WERI-Rb-1 (cell line): ENCODE measurements at regions not wholly inside any gene's neighbourhood (a gene's known extent, or its start where the extent isn't known, plus 50 kb on each side); places are given as distances from the start of the nearest gene placed in this dataset.

Experiments used
- DNase-seq: peaks from one replicate; pipeline ENCODE4 v3.0.0-alpha.2; 2020
- H3K27ac ChIP-seq: fragments of 250-450 bp; sonication (Bioruptor Pico); 2 replicates; pipeline ENCODE4 v1.5.1; 2020; ENCODE audit warnings: mild to moderate bottlenecking, moderate library complexity
- H3K27me3 ChIP-seq: fragments of 250-450 bp; sonication (Bioruptor Pico); 2 replicates; pipeline ENCODE4 v1.5.1; 2021; ENCODE audit warnings: mild to moderate bottlenecking, low read depth, moderate library complexity; ENCODE audit not compliant: insufficient read depth, severe bottlenecking
- H3K36me3 ChIP-seq: fragments of 250-450 bp; sonication (Bioruptor Pico); 2 replicates; pipeline ENCODE4 v1.5.1; 2020; ENCODE audit warnings: mild to moderate bottlenecking, moderate library complexity
- H3K4me3 ChIP-seq: 2 replicates; pipeline ENCODE4 v1.5.1; 2011; ENCODE audit warnings: low read depth, mild to moderate bottlenecking, control low read depth, low read length
- H3K9me3 ChIP-seq: fragments of 250-450 bp; sonication (Bioruptor Pico); 2 replicates; pipeline ENCODE4 v1.5.1; 2021; ENCODE audit warnings: mild to moderate bottlenecking, moderate library complexity; ENCODE audit not compliant: severe bottlenecking
- CTCF ChIP-seq: IDR thresholded peaks from 2 replicates; pipeline ENCODE4 v1.5.1; 2011; ENCODE audit warnings: low read depth, mild to moderate bottlenecking, control low read depth, inconsistent platforms, low read length

GRCh38 chr15:98416222-98416855 is 232.0 kb upstream of the IGF1R start:
- no peak overlapping the region for H3K27ac ChIP-seq
- TF ChIP-seq CTCF, result no peak
- no peaks in the 10 kb centered on the region for H3K36me3 ChIP-seq
- no peaks in the 10 kb centered on the region for H3K9me3 ChIP-seq
- no peak for DNase-seq
- no peak overlapping the region for H3K4me3 ChIP-seq
- H3K27me3 ChIP-seq, result peaks cover 93% of the 10 kb centered on the region

GRCh38 chr15:98417346-98417745 is 231.0 kb upstream of the IGF1R start:
- peaks cover 93% of the 10 kb centered on the region for H3K27me3 ChIP-seq
- no peak overlapping the region for H3K4me3 ChIP-seq
- no peaks in the 10 kb centered on the region for H3K36me3 ChIP-seq
- H3K9me3 ChIP-seq, result no peaks in the 10 kb centered on the region
- no peak for TF ChIP-seq CTCF
- no peak for DNase-seq
- H3K27ac ChIP-seq, result no peak overlapping the region

- no peaks in the 10 kb centered on the region for H3K36me3 ChIP-seq
- peaks cover 95% of the 10 kb centered on the region for H3K27me3 ChIP-seq
- H3K27ac ChIP-seq, result no peak overlapping the region
- no peaks in the 10 kb centered on the region for H3K9me3 ChIP-seq
- no peak for DNase-seq
- H3K4me3 ChIP-seq, result no peak overlapping the region
- no peak for TF ChIP-seq CTCF
Measured at GRCh38 chr15:98418122-98418521, 230.2 kb upstream of the IGF1R start.

- Histone ChIP-seq H3K9me3 (no peaks in the 10 kb centered on the region), H3K36me3 (no peaks in the 10 kb centered on the region), H3K4me3 (no peak overlapping the region), H3K27me3 (peaks cover 94% of the 10 kb centered on the region), H3K27ac (no peak overlapping the region)
- no peak for DNase-seq
- no peak for TF ChIP-seq CTCF
Measured at GRCh38 chr15:98419173-98419780, 229.1 kb upstream of the IGF1R start.

GRCh38 chr15:98420837-98421236 is 227.5 kb upstream of the IGF1R start:
- H3K27me3 ChIP-seq, result peaks cover 94% of the 10 kb centered on the region
- DNase-seq, result no peak
- H3K27ac ChIP-seq, result no peak overlapping the region
- no peak overlapping the region for H3K4me3 ChIP-seq
- no peaks in the 10 kb centered on the region for H3K9me3 ChIP-seq
- H3K36me3 ChIP-seq, result no peaks in the 10 kb centered on the region
- TF ChIP-seq CTCF, result no peak
